GM18873 (cell line): ENCODE measurements at regions not wholly inside any gene's neighbourhood (a gene's known extent, or its start where the extent isn't known, plus 50 kb on each side); places are given as distances from the start of the nearest gene placed in this dataset.

ENCODE experiments used
- ATAC-seq: cut with Tn5 transposase; IDR thresholded peaks from one replicate; pipeline ENCODE4 v1.9.1; 2021; ENCODE audit warnings: mild to moderate bottlenecking, moderate library complexity, moderate number of reproducible peaks; ENCODE audit not compliant: unreplicated experiment, low FRiP score

GRCh38 chr12:67794161-67794560 is 145.6 kb downstream of the DYRK2 start:
- no peak for ATAC-seq

- no peak for ATAC-seq
These were observed 146.7 kb downstream of the DYRK2 start for GRCh38 chr12:67795236-67795635.

GRCh38 chr12:67797185-67797741 is 148.7 kb downstream of the DYRK2 start:
- ATAC-seq, result no peak

- no peak for ATAC-seq
These were observed 149.2 kb downstream of the DYRK2 start for GRCh38 chr12:67797753-67798152.

- ATAC-seq, result no peak
These were observed 150.2 kb downstream of the DYRK2 start for GRCh38 chr12:67798768-67799167.

GRCh38 chr12:67802731-67803130 is 154.2 kb downstream of the DYRK2 start:
- ATAC-seq, result no peak

- no peak for ATAC-seq
These were observed 154.9 kb downstream of the DYRK2 start for GRCh38 chr12:67803278-67803993.

- peak; percentile 58 for ATAC-seq
These were observed 155.6 kb downstream of the DYRK2 start for GRCh38 chr12:67804168-67804567.

GRCh38 chr12:67807814-67808213 is 159.3 kb downstream of the DYRK2 start:
- no peak for ATAC-seq

- ATAC-seq, result no peak
These were observed 161.6 kb downstream of the DYRK2 start for GRCh38 chr12:67810166-67810565.

- no peak for ATAC-seq
These were observed 163.2 kb downstream of the DYRK2 start for GRCh38 chr12:67811437-67812361.

- ATAC-seq, result no peak
These were observed 164.9 kb downstream of the DYRK2 start for GRCh38 chr12:67813456-67813904.

GRCh38 chr12:67816269-67816668 is 167.7 kb downstream of the DYRK2 start:
- ATAC-seq, result no peak

GRCh38 chr12:67818459-67818903 is 169.9 kb downstream of the DYRK2 start:
- no peak for ATAC-seq

- no peak for ATAC-seq
These were observed 169.3 kb upstream of the IFNG-AS1 start for GRCh38 chr12:67819902-67820301.

GRCh38 chr12:67820694-67821093 is 168.6 kb upstream of the IFNG-AS1 start:
- no peak for ATAC-seq

- ATAC-seq, result no peak
These were observed 166.4 kb upstream of the IFNG-AS1 start for GRCh38 chr12:67822826-67823225.

- ATAC-seq, result no peak
These were observed 163.1 kb upstream of the IFNG-AS1 start for GRCh38 chr12:67826148-67826547.

GRCh38 chr12:67826946-67827720 is 162.1 kb upstream of the IFNG-AS1 start:
- ATAC-seq, result no peak

- peak; percentile 72 for ATAC-seq
These were observed 161.3 kb upstream of the IFNG-AS1 start for GRCh38 chr12:67827820-67828383.
